ENCODE measurements at regions not wholly inside any gene's neighbourhood (a gene's known extent, or its start where the extent isn't known, plus 50 kb on each side); places are given as distances from the start of the nearest gene placed in this dataset.

DNA sequence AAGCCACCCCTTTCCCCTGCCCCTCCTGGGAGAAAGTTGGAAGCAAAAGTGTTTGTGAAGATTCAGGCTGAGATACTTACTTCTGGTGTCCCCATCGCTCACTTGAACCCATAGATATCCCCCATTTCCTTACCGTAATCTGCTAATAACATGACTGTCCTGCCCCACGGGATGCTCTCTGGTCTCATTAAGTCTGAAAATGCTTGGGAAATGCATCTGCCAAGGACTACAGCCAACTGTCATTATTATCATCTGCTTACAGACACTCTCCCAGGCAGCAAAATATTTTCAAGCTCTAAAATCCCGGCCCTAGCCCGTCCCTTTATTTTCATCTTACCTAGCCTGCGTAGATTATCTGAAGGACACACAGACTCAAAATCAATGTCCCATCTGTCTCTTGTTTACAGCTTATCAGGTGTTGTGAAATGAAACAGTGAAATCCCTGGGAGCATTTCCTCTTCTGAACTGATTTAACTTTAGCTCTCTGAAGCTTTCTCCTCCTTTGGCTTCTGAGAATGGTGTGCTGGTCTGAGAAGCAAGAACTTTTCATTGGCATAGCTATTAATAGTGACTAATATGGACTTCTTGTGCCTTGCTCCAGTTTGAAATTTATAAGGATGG lies 126.9 kb upstream of the OSMR start:
- peak; percentile 31 for DNase-seq (ENCODE audit: low read depth)

DNA sequence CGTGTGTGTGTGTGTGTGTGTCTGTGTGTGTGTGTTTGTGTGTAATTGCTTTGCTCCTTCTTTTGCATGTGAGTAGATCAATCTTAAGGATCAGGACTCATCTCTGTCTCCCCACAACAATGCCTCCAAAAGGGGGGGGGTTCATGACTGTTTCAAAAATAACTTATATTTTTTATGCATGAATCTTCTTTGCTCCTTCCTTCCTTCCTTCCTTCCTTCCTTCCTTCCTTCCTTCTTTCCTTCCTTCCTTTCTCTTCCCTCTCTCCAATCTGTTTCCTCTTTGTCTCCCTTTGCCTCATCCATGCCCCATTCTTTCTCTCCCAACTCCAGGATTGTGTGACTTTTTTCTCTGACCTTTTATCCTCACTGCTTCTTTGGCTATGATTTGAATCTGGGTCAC lies 126.4 kb upstream of the OSMR start:
- DNase-seq (ENCODE audit: low read depth) = no peak

DNA sequence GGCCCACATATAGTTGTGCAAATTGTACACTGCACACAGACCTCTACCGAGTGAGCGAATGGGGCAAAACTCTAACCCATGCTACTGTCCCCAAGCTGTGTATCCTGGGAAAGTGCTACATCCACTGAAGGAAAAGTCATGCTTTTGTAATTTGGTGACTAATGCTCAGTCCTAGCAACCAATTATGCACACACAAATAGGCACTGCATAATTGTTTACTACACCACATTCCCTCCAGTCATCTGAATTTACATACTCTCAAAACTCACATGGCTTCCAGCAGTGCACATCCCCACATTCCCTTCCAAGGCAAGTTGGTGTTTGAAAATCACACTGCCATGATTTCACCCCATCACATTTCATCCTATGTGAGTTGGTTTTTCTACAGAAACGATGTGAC lies 125.9 kb upstream of the OSMR start:
- peak; percentile 98 for DNase-seq (ENCODE audit: low read depth)

DNA sequence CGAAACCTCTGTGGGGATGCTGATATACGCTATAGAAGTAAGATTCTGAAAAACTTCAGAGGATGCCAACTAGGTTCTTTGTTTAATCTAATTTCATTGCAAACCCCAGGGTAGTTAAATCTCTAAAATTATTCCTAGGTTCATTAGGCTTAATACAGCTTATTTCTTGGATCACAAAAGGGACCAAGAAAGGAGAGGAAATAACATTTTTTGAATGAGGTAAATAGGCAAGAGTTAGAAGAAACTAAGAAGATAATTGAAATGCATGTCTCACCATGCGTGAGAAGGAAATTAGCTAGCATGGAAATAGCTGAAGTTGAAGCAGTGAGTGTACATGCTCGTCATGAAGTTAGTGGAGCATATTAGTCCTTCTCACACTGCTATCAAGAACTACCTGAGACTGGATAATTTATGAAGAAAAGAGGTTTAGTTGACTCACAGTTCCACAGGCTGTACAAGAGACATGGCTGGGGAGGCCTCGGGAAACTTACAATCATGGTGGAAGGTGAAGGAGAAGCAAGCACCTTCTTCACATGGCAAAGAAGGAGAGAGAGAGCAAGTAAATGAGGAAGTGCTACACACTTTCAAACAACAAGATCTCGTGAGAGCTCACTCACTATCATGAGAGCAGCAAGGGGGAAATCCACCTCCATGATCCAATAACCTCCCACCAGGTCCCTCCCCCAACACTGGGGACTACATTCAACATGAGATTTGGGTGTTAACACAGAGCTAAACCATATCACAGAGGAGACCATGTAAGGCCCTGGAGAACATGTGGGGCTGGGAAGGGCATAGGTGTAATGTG lies 125.1 kb upstream of the OSMR start:
- DNase-seq (ENCODE audit: low read depth) = peak; percentile 92

DNA sequence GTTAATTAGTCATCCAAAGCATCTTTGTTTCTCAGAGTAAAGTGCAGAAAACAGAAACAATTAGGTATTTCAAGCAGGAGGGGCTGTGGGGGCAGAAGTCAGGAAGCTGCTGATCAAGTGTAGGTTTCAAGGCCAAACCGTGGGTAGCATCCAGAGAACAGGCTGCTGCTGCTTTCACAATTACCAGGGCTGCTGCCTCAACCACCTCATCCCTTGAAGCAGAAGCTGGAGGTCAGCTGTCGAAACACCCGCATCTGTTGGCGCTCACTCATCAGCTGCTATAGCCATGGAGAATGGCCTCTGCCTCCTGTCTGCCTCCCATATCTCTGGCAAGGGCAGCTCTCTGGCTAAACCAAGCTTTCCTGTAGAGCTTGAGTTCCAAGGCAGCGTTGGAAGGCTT lies 122.9 kb upstream of the OSMR start:
- no peak for DNase-seq (ENCODE audit: low read depth)

DNA sequence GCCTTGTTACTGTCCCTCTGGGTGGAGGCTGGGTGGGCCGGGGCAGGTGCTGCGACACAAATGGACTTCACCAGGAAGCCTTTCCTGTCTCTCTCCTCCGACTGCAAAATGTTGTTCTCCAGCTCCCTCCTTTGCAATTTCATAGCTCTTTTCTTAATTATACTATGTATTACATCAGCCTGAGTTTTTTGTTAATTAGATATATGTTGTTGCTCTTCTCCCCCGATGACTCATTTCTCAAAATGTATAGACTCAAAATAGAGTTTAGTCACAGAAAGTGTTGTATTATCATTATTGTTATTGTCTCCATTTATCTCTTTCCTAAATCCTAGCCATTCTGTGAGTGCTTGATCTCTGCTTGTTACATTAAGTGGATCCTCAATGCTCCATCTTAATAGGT lies 122.4 kb upstream of the OSMR start:
- DNase-seq (ENCODE audit: low read depth) = no peak

DNA sequence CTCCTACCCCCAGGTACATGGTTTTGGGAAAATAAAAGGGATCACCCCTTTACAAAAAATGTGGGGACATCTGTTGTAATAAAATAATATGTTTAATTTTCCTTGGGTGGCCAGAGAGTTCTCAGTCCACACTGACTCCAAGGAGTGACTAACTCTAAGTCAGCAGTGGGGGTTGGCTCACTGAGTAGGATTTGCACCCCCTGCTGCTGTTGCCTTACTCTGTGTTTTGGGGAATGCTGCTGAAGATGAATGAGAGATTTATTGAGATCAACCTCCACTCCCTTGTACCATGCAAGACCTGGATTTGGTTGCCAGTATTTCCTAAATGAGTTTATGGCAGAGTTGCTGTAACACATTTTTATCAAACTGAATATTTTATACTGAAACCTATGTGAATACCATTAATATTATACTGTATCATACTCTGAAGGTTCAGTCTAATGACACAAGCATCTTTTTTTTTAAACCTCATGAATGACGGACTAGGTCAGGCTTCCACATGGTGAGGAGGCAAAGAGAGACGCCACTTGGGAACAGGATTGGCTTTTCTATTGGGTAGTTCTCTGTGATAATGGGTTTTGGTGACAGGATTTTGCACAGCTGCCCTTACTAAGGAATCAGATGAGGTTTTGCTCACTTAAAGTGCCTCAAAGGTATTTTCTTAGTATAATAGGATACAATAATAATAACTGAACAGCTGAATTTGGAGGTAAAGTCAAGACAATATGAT lies 121.3 kb upstream of the OSMR start:
- peak; percentile 30 for DNase-seq (ENCODE audit: low read depth)

DNA sequence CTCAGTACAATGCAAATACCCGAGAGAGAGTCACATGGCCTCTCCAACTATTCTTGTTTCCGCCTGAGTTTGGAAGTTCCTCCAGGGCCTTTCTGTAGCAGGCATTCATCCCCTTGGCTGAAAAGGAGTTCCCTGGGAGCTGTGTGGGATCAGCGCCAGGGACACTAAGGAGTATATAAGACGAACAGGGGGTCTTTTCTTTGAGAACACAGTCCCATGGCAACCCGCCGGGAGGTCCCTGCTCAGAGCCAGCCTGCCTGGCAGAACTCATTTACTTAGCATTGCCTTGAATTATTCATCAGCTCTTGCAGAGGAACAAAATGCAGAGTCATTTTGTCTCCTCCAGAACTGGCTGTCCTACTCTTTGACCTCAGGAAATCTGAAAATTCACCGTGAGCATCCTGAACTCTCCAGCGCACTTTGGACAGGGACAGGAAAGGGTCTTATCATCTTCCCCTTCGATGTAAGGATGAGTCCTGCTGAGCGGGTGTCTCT lies 120.4 kb upstream of the OSMR start:
- DNase-seq (ENCODE audit: low read depth) = no peak

DNA sequence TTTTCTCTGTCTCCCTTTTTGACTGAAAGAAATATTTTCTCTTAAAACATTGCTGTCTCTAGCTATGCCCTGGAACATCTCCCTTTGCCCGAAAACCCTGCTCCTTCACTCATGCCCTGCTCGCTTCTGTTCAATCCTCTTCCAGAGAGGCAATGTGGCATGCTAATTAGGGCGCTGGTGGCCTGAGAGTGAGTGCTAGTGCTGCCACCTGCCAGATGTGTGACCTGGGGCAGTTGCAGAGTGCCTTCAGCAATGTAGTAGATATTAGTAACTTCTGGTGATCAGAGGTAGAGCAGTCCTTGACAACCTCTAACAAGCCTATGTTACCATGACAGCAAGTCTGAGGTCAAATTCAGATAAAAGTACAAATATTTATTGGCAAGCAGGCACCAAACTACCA lies 119.5 kb upstream of the OSMR start:
- no peak for DNase-seq (ENCODE audit: low read depth)

DNA sequence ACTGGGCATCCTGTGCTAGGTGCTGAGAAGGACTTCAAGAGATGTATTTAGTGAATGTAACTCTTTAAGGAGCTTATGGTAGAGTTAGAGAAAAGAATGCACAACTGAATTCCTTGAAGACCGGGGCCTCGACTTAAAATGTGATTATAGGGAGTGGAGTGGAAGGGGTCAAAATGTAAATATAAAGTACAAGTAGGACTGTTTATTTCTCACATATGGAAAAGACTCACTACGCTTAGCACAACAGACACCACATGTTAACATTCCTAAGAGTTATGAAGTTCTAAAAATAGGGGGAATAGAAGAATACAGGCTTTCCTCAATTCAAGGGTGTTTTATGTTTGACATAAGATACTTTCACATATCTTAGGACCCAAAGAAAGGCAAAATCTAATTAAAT lies 117.8 kb upstream of the OSMR start:
- DNase-seq (ENCODE audit: low read depth) = no peak

DNA sequence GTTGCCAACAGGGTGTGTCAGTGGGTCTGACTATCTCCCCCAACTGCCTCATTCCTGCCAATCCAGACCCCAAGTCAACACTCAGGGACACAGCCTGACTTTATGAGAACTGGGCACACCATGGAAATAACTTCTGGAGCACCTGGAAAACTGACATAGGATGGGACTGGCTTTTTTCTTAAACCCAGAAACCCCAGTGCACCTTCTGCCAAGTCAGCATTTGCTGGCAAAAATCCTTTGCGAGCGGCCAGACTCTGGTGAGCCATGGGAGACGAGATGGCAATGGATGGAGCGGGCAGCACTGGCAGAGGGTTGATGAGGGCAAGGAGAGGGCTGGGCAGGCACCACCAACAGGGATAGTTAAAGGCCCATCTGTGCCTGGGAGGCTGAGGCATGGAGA lies 114.4 kb upstream of the OSMR start:
- no peak for DNase-seq (ENCODE audit: low read depth)

DNA sequence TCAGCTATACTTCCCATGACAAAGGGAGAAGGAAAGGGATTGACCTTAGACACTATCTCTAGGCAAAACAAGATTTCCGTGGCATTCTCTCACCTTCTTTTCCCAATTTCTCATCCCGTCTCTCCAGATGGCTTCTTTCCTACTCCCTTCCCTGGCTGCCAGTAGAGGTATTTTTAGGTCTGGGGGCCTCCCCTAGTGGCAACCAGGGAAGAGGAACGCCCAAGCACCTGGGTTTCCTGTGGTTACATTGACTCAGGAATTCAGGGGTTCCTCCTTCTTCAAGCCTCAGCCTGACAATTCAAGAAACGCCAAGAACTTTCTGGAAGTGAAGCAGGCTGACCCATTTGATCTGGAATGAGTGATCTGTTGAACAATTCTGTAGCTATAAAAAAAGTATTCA lies 111.5 kb upstream of the OSMR start:
- no peak for DNase-seq (ENCODE audit: low read depth)

DNA sequence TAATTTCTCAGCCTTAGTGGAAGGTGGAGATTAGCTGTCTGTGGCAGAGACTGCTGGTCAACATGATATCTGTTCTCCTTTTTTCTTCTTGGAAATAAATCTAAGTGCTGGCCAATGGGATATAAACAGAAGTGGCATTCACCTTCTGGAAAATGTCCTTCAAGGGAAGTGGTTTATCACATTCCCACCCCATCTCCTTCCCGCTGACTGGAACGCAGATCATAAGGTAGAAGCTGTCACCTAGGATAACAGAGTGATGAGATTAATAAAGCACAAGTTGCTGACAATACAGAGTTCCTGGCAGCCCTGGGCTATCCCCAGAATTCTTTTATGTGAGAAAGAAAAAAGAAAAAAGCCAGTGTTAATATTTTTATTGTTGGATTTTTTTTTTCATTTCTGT lies 109.7 kb upstream of the OSMR start:
- no peak for DNase-seq (ENCODE audit: low read depth)

DNA sequence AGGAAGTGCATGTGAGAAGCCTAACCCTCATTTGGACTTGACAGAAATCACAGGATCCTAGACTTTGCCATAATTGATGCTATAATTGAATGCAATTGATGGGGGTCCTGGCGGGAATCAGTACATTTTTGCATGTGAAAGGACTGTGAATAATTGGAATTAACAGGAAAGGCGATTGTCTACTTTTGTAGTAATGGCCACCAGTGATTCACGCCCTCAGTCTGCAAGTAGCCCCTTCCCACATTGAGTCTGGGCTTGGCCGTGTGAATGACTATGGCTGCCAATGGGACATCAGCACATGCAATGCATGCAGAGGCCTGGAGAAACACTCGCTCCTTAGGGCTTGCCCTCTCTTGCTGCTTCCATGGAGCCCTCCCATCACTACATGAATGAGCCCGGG lies 107.8 kb upstream of the OSMR start:
- no peak for DNase-seq (ENCODE audit: low read depth)

DNA sequence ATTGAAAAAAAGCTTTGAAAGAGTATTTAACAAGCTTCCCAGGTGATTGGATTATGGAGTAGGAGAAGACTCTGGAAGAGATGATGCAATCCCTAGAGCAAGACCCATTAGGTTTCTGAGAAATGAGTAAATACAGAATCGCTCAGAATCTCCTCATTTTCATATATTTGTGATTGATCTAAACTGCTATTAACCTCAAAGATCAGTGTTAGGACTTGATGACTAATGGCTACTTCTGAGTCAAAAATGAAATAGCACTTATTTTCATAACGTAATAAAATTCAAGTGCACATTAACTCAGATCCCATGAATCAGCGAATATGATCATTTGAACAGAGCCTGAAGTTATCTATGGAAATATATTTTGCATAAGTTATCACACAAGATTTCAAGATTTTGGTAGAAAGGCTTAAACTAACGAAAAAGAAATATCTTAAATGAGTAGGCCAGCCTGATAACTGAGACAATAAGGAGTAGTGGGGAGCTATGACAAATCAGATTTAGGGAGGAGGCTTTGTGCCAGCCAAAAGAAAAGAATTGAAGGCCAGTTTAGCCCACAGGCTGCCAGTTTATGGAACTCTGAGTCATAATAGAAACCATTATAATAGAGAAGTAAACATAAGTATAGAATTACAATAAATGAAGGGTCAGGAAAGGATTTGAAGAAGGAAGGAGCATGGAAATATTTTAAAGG lies 106.7 kb upstream of the OSMR start:
- peak; percentile 45 for DNase-seq (ENCODE audit: low read depth)

DNA sequence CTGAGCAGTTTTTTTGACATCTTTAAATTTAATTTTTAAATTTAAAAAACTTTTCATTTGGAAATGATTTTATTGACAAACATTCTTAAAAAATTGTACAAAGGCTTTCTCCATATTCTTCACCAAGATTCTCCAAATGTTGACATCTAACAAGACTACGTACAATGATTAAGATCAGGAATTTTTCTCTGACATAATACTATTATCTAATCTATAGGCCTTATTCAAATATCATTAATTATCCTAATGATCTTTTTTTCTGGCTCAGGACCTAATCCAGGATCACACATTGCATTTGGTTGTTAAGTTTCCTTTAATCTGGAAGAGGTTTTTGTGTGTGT lies 106.1 kb upstream of the OSMR start:
- DNase-seq (ENCODE audit: low read depth) = no peak

DNA sequence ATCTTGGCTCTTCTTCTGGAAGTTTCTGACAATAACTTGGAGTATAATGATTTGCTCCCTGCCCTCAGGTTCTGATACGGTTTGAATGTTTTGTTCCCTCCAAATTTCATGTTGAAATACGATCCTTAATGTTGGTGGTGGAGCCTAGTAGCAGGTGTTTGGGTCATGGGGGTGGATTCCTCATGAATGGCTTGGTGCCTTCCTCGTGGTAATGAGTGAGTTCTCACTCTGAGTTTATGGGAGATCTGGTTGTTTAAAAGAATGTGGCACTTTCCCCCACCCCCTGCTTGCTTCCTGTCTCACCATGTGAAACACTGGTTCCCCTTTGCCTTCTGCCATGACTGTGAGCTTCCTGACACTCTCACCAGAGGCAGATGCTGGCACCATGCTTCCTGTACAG lies 103.0 kb upstream of the OSMR start:
- no peak for DNase-seq (ENCODE audit: low read depth)

DNA sequence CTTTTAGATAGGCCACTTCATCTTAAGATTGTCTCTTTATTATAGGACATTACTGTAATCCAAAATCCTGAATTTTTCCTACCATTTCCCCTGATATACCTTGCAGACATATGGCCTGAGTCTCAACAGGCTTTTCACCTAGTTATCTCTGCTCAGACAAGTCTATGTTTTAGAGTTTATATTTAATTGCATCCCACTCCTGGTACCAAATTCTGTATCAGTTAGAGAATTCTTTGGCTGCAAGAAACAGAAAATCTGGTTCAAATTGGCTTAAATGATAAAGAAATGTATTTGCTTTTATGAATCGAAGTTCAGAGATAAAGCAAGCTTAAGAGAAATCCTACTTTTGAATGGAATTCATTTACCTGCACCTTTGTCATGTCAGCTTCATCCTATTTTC lies 102.2 kb upstream of the OSMR start:
- no peak for DNase-seq (ENCODE audit: low read depth)

DNA sequence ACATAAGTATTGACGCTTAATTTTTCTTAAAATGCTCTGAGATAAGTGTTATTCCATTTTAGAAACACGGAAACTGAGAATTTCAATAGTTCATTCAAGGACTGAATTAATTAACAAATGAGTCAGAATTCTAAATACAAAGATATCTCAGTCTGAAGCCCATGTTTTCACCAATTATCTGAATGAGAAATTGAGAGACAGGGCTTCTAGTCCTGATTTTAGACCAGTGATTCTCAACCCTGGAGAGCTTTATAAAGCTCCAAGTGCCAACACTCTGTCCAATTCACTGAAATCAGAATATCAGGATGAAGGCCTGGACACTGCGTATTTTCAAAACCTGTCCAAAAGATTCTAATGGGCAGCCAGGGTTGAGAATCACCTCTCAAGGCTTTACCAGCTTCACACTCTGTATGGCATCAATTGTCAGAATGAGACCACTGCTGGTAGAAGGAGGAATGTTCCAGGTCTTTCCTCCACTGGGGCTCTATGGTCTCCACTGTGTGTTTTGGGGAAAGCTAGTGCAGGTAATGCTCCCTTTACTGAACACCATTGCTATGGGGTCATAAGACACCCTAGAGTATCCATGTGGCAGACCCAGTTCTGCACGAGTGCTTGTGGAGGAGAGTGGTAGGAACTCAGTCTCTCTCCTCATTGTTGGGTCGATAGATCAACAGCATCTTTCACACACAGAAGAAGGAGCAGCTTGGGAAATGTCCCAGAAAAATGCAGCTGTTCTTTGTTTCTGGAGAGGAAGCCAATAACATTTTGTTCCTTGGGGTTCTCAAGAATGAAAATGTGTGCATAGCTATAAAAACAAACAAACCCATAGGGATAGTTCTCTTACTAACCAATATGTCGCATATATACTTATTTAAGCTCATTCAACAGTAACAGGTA lies 99.7 kb upstream of the OSMR start:
- DNase-seq (ENCODE audit: low read depth) = no peak

DNA sequence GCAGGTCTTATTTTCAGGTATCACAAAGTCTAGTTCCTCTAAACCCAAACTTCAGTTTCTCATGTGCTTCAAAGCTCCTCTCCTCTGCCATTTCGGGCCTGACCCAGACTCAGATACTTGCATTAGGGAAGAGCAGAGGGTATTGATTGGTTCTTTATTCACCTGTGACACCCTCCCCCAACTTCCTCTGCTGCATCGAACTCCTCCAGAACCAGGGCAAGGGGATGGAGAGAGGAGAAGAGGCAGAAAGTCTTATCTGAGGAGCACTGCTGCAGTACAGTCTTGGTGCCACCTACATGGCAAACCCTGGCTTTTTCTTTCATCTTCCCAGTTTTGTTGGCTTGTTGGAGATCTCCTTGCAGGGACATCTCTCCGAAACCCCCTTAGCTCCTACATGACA lies 96.0 kb upstream of the OSMR start:
- no peak for DNase-seq (ENCODE audit: low read depth)

DNA sequence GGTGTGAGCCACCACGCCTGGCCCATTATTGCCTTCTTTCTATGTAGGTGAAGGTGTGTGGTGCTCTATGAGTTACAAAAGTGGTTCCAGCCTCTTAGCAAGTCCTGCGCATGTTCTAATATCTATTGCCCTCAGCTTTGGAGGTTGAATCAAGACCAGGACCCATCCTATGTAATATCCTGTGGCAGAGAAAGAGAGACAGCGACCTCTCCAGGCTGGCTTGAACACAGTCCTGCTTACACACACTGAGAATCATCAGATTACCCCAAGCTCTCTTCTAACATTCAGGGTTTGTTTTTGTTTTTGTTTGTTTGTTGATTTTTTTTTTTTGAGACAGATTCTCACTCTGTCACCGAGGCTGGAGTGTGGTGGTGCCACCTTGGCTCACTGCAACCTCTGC lies 94.7 kb upstream of the OSMR start:
- no peak for DNase-seq (ENCODE audit: low read depth)

Measured in renal cortical epithelial cell (primary cell).